Renal pelvis (tissue), 1 donor: ENCODE measurements at regions not wholly inside any gene's neighbourhood (a gene's known extent, or its start where the extent isn't known, plus 50 kb on each side); places are given as distances from the start of the nearest gene placed in this dataset.
"Not testable (repeated sequence)": the region's sequence is repeated elsewhere in the genome, so short reads cannot be mapped to it uniquely, and the experiment has no call there.

Experiments used
- DNase-seq: peaks from one replicate; pipeline ENCODE4 v3.0.0-alpha.2; 2013

- not testable (repeated sequence) for DNase-seq
Measured at GRCh38 chr3:30328935-30329334, 277.5 kb upstream of the TGFBR2 start.

- DNase-seq = no peak
Measured at GRCh38 chr3:30331519-30331918, 274.9 kb upstream of the TGFBR2 start.

- DNase-seq = no peak
Measured at GRCh38 chr3:30332196-30333021, 274.0 kb upstream of the TGFBR2 start.

GRCh38 chr3:30333143-30333542 lies 273.3 kb upstream of the TGFBR2 start:
- no peak for DNase-seq

GRCh38 chr3:30333903-30334302 lies 272.5 kb upstream of the TGFBR2 start:
- DNase-seq = no peak

- no peak for DNase-seq
Measured at GRCh38 chr3:30340500-30340899, 265.9 kb upstream of the TGFBR2 start.

GRCh38 chr3:30341079-30341478 lies 265.3 kb upstream of the TGFBR2 start:
- DNase-seq = no peak

- no peak for DNase-seq
Measured at GRCh38 chr3:30341851-30342250, 264.6 kb upstream of the TGFBR2 start.

- no peak for DNase-seq
Measured at GRCh38 chr3:30342318-30343060, 263.9 kb upstream of the TGFBR2 start.

- no peak for DNase-seq
Measured at GRCh38 chr3:30343067-30343831, 263.2 kb upstream of the TGFBR2 start.

GRCh38 chr3:30343861-30344260 lies 262.5 kb upstream of the TGFBR2 start:
- DNase-seq = no peak

GRCh38 chr3:30344288-30344687 lies 262.1 kb upstream of the TGFBR2 start:
- no peak for DNase-seq

- DNase-seq = no peak
Measured at GRCh38 chr3:30346933-30347320, 259.5 kb upstream of the TGFBR2 start.

GRCh38 chr3:30347679-30348216 lies 258.7 kb upstream of the TGFBR2 start:
- DNase-seq = no peak

- DNase-seq = no peak
Measured at GRCh38 chr3:30349507-30349906, 256.9 kb upstream of the TGFBR2 start.

- DNase-seq = no peak
Measured at GRCh38 chr3:30350011-30350410, 256.4 kb upstream of the TGFBR2 start.

GRCh38 chr3:30350901-30351300 lies 255.5 kb upstream of the TGFBR2 start:
- no peak for DNase-seq

GRCh38 chr3:30352410-30353318 lies 253.7 kb upstream of the TGFBR2 start:
- no peak for DNase-seq

GRCh38 chr3:30353711-30354467 lies 252.5 kb upstream of the TGFBR2 start:
- no peak for DNase-seq

GRCh38 chr3:30354513-30354912 lies 251.9 kb upstream of the TGFBR2 start:
- DNase-seq = no peak
